Naive thymus-derived CD8-positive, alpha-beta T cell (primary cell): ENCODE measurements at regions not wholly inside any gene's neighbourhood (a gene's known extent, or its start where the extent isn't known, plus 50 kb on each side); places are given as distances from the start of the nearest gene placed in this dataset.

ENCODE experiments used
- ATAC-seq, 2 donors: fragments of 150-1000 bp; cut with Tn5 transposase in 1 of 2; sonication (Bioruptor Pico), chemical (Tn5 transposase) in 1 of 2; 1 replicate in 1 of 2; 2 replicates in 1 of 2; pipeline ENCODE4 v1.10.0; 2021; ENCODE audit warnings: mild to moderate bottlenecking in 2 of 2, moderate library complexity in 2 of 2
- POLR2A ChIA-PET: fragments of 350-600 bp; sonication (Branson Sonifier 250); formaldehyde crosslinking; loops from one replicate; lab custom pipeline; 2021; ENCODE audit warnings: antibody characterized with exemption; lab: Charles Lee
- DNase-seq, 10 donors: peaks; one replicate each; pipeline versions ENCODE4 v3.0.0 to v3.0.0-alpha.2; 2020 to 2022
- H3K27ac Mint-ChIP-seq, 10 donors: one replicate each; pipeline ENCODE4 v1.8.0; 2020 to 2022; ENCODE audit warnings: mild to moderate bottlenecking in 10 of 10, mixed read lengths in 10 of 10, moderate library complexity in 4 of 10, inconsistent platforms in 1 of 10
- H3K27me3 Mint-ChIP-seq, 5 donors: one replicate each; pipeline ENCODE4 v1.8.0; 2021 to 2022; ENCODE audit warnings: mixed read lengths in 5 of 5
- H3K36me3 Mint-ChIP-seq, 3 donors: one replicate each; pipeline ENCODE4 v1.8.0; 2020 to 2022; ENCODE audit warnings: mixed read lengths in 3 of 3, mild to moderate bottlenecking in 2 of 3, inconsistent platforms in 1 of 3
- H3K4me1 Mint-ChIP-seq, 4 donors: one replicate each; pipeline ENCODE4 v1.8.0; 2021 to 2022; ENCODE audit warnings: mixed read lengths in 4 of 4
- H3K4me3 Mint-ChIP-seq, 10 donors: one replicate each; pipeline ENCODE4 v1.8.0; 2020 to 2022; ENCODE audit warnings: mild to moderate bottlenecking in 10 of 10, mixed read lengths in 10 of 10, moderate library complexity in 6 of 10, inconsistent platforms in 1 of 10
- H3K9me3 Mint-ChIP-seq, 9 donors: one replicate each; pipeline ENCODE4 v1.8.0; 2020 to 2022; ENCODE audit warnings: mixed read lengths in 9 of 9, mild to moderate bottlenecking in 3 of 9, inconsistent platforms in 1 of 9, moderate library complexity in 1 of 9

GRCh38 chr20:62557462-62557861 is 81.7 kb upstream of the GATA5 start:
- H3K4me1 Mint-ChIP-seq = peaks cover 6 to 10% (median 8%) of the 10 kb centered on the region in 4 donors
- POLR2A ChIA-PET = no interaction called here
- no peak overlapping the region for H3K27ac Mint-ChIP-seq
- no peak for ATAC-seq
- no peaks in the 10 kb centered on the region for H3K9me3 Mint-ChIP-seq
- no peak for DNase-seq
- H3K36me3 Mint-ChIP-seq = peaks cover 0 to 2% (median 0%) of the 10 kb centered on the region in 3 donors
- H3K4me3 Mint-ChIP-seq = no peak overlapping the region
- H3K27me3 Mint-ChIP-seq = peaks cover 9 to 52% (median 25%) of the 10 kb centered on the region in 5 donors

GRCh38 chr20:62557999-62558408 is 82.2 kb upstream of the GATA5 start:
- H3K4me1 Mint-ChIP-seq = peaks cover 6 to 8% (median 7%) of the 10 kb centered on the region in 4 donors
- H3K27ac Mint-ChIP-seq = peak overlapping the region in 1 of 10 donors; percentile 15
- DNase-seq (no peak), ATAC-seq (no peak)
- H3K27me3 Mint-ChIP-seq = peaks cover 6 to 47% (median 22%) of the 10 kb centered on the region in 5 donors
- H3K4me3 Mint-ChIP-seq = no peak overlapping the region
- H3K36me3 Mint-ChIP-seq = no peaks in the 10 kb centered on the region
- no peaks in the 10 kb centered on the region for H3K9me3 Mint-ChIP-seq
- POLR2A ChIA-PET = no interaction called here

GRCh38 chr20:62558779-62559178 is 83.0 kb upstream of the GATA5 start:
- H3K4me3 Mint-ChIP-seq = no peak overlapping the region
- H3K27ac Mint-ChIP-seq = no peak overlapping the region
- H3K4me1 Mint-ChIP-seq = peaks cover 5 to 8% (median 7%) of the 10 kb centered on the region in 4 donors
- POLR2A ChIA-PET = no interaction called here
- no peaks in the 10 kb centered on the region for H3K9me3 Mint-ChIP-seq
- DNase-seq (no peak), ATAC-seq (no peak)
- no peaks in the 10 kb centered on the region for H3K36me3 Mint-ChIP-seq
- peaks cover 6 to 41% (median 16%) of the 10 kb centered on the region in 5 donors for H3K27me3 Mint-ChIP-seq

GRCh38 chr20:62560162-62560561 is 82.1 kb upstream of the SLCO4A1 start:
- no peak overlapping the region for H3K4me3 Mint-ChIP-seq
- H3K36me3 Mint-ChIP-seq = no peaks in the 10 kb centered on the region
- H3K9me3 Mint-ChIP-seq = no peaks in the 10 kb centered on the region
- H3K27me3 Mint-ChIP-seq = peaks cover 4 to 30% (median 16%) of the 10 kb centered on the region in 5 donors
- POLR2A ChIA-PET = no interaction called here
- ATAC-seq (no peak), DNase-seq (no peak)
- H3K4me1 Mint-ChIP-seq = peaks cover 4 to 8% (median 7%) of the 10 kb centered on the region in 4 donors
- H3K27ac Mint-ChIP-seq = no peak overlapping the region

GRCh38 chr20:62561182-62561581 is 81.1 kb upstream of the SLCO4A1 start:
- peak overlapping the region in 1 of 10 donors; percentile 40 for H3K27ac Mint-ChIP-seq
- peaks cover 4 to 27% (median 14%) of the 10 kb centered on the region in 5 donors for H3K27me3 Mint-ChIP-seq
- peaks cover 4 to 8% (median 7%) of the 10 kb centered on the region in 4 donors for H3K4me1 Mint-ChIP-seq
- H3K4me3 Mint-ChIP-seq = peak overlapping the region in 7 of 10 donors; percentile 19 to 69 (median 54)
- DNase-seq (no peak), ATAC-seq (peak; percentile 40 to 59)
- H3K36me3 Mint-ChIP-seq = no peaks in the 10 kb centered on the region
- H3K9me3 Mint-ChIP-seq = no peaks in the 10 kb centered on the region
- POLR2A ChIA-PET = no interaction called here

GRCh38 chr20:62561948-62562347 is 80.4 kb upstream of the SLCO4A1 start:
- no peak for ATAC-seq
- H3K4me1 Mint-ChIP-seq = peaks cover 4 to 8% (median 7%) of the 10 kb centered on the region in 4 donors
- no peak for DNase-seq
- H3K4me3 Mint-ChIP-seq = peak overlapping the region in 2 of 10 donors; percentile 52 to 54
- H3K36me3 Mint-ChIP-seq = no peaks in the 10 kb centered on the region
- peak overlapping the region in 1 of 10 donors; percentile 15 for H3K27ac Mint-ChIP-seq
- no peaks in the 10 kb centered on the region for H3K9me3 Mint-ChIP-seq
- peaks cover 3 to 21% (median 12%) of the 10 kb centered on the region in 5 donors for H3K27me3 Mint-ChIP-seq
- POLR2A ChIA-PET = no interaction called here

- Mint-ChIP-seq H3K4me1 (peaks cover 4 to 8% (median 7%) of the 10 kb centered on the region in 4 donors), H3K9me3 (no peaks in the 10 kb centered on the region), H3K36me3 (no peaks in the 10 kb centered on the region), H3K27me3 (peaks cover 3 to 26% (median 15%) of the 10 kb centered on the region in 5 donors), H3K27ac (no peak overlapping the region), H3K4me3 (no peak overlapping the region)
- ATAC-seq = no peak
- DNase-seq = no peak
- POLR2A ChIA-PET = no interaction called here
These were observed 79.5 kb upstream of the SLCO4A1 start for GRCh38 chr20:62562831-62563230.

- Mint-ChIP-seq H3K4me1 (peaks cover 4 to 8% (median 7%) of the 10 kb centered on the region in 4 donors), H3K36me3 (no peaks in the 10 kb centered on the region), H3K27ac (no peak overlapping the region), H3K4me3 (no peak overlapping the region), H3K27me3 (peaks cover 3 to 29% (median 11%) of the 10 kb centered on the region in 5 donors), H3K9me3 (no peaks in the 10 kb centered on the region)
- POLR2A ChIA-PET = no interaction called here
- DNase-seq (no peak), ATAC-seq (no peak)
These were observed 78.7 kb upstream of the SLCO4A1 start for GRCh38 chr20:62563561-62563960.

GRCh38 chr20:62564456-62565245 is 77.7 kb upstream of the SLCO4A1 start:
- H3K36me3 Mint-ChIP-seq = no peaks in the 10 kb centered on the region
- no peak overlapping the region for H3K27ac Mint-ChIP-seq
- DNase-seq (no peak), ATAC-seq (no peak)
- peaks cover 3 to 24% (median 11%) of the 10 kb centered on the region in 5 donors for H3K27me3 Mint-ChIP-seq
- no peak overlapping the region for H3K4me3 Mint-ChIP-seq
- peaks cover 4 to 8% (median 7%) of the 10 kb centered on the region in 4 donors for H3K4me1 Mint-ChIP-seq
- no peaks in the 10 kb centered on the region for H3K9me3 Mint-ChIP-seq
- POLR2A ChIA-PET = no interaction called here

GRCh38 chr20:62566266-62566665 is 76.0 kb upstream of the SLCO4A1 start:
- no peak overlapping the region for H3K4me3 Mint-ChIP-seq
- no peaks in the 10 kb centered on the region for H3K9me3 Mint-ChIP-seq
- POLR2A ChIA-PET = no interaction called here
- no peak for ATAC-seq
- peaks cover 3 to 17% (median 10%) of the 10 kb centered on the region in 5 donors for H3K27me3 Mint-ChIP-seq
- H3K27ac Mint-ChIP-seq = no peak overlapping the region
- peaks cover 5 to 10% (median 8%) of the 10 kb centered on the region in 4 donors for H3K4me1 Mint-ChIP-seq
- no peaks in the 10 kb centered on the region for H3K36me3 Mint-ChIP-seq
- DNase-seq = no peak

- ATAC-seq = no peak
- H3K27ac Mint-ChIP-seq = no peak overlapping the region
- H3K27me3 Mint-ChIP-seq = peaks cover 0 to 11% (median 6%) of the 10 kb centered on the region in 5 donors
- H3K9me3 Mint-ChIP-seq = no peaks in the 10 kb centered on the region
- H3K4me1 Mint-ChIP-seq = peaks cover 0 to 7% (median 4%) of the 10 kb centered on the region in 4 donors
- H3K36me3 Mint-ChIP-seq = no peaks in the 10 kb centered on the region
- no peak overlapping the region for H3K4me3 Mint-ChIP-seq
- POLR2A ChIA-PET = no interaction called here
- DNase-seq = no peak
These were observed 75.5 kb upstream of the SLCO4A1 start for GRCh38 chr20:62566771-62567170.

- ATAC-seq (no peak), DNase-seq (no peak)
- POLR2A ChIA-PET = no interaction called here
- H3K27me3 Mint-ChIP-seq = peaks cover 0 to 9% (median 6%) of the 10 kb centered on the region in 5 donors
- H3K4me3 Mint-ChIP-seq = no peak overlapping the region
- H3K36me3 Mint-ChIP-seq = no peaks in the 10 kb centered on the region
- H3K9me3 Mint-ChIP-seq = no peaks in the 10 kb centered on the region
- H3K4me1 Mint-ChIP-seq = peaks cover 0 to 6% (median 3%) of the 10 kb centered on the region in 4 donors
- peak overlapping the region in 1 of 10 donors; percentile 6 for H3K27ac Mint-ChIP-seq
These were observed 74.9 kb upstream of the SLCO4A1 start for GRCh38 chr20:62567246-62568044.

- Mint-ChIP-seq H3K9me3 (no peaks in the 10 kb centered on the region), H3K4me3 (no peak overlapping the region), H3K36me3 (no peaks in the 10 kb centered on the region), H3K4me1 (peaks cover 0 to 6% (median 3%) of the 10 kb centered on the region in 4 donors), H3K27me3 (peaks cover 0 to 9% (median 6%) of the 10 kb centered on the region in 5 donors), H3K27ac (no peak overlapping the region)
- POLR2A ChIA-PET = interaction anchor here (0.9 kb wide), 1 partner anchor 12 kb away, joined by 3 read pairs; no protein-coding TSS in a partner anchor
- ATAC-seq (no peak), DNase-seq (no peak)
These were observed 74.3 kb upstream of the SLCO4A1 start for GRCh38 chr20:62568045-62568389.
